Esophagus squamous epithelium (tissue), 5 donors: ENCODE measurements at regions not wholly inside any gene's neighbourhood (a gene's known extent, or its start where the extent isn't known, plus 50 kb on each side); places are given as distances from the start of the nearest gene placed in this dataset.

ENCODE experiments used
- DNase-seq: peaks from one replicate; lab custom pipeline; 2025; lab: John Stamatoyannopoulos, UW
- H3K27ac ChIP-seq, 4 donors: fragments of 200-600 bp; sonication (generic); one replicate each; pipeline ENCODE4 v1.5.1; 2016 to 2019; ENCODE audit warnings: mild to moderate bottlenecking in 1 of 4
- H3K27me3 ChIP-seq, 4 donors: fragments of 200-600 bp; sonication (generic); 1 replicate in 3 of 4; 2 replicates in 1 of 4; pipeline versions ENCODE4 v1.5.1 to v1.6.0; 2017 to 2021; ENCODE audit warnings: antibody characterized with exemption in 1 of 4
- H3K36me3 ChIP-seq, 3 donors: fragments of 200-600 bp; sonication (generic); one replicate each; pipeline ENCODE4 v1.5.1; 2016 to 2019
- H3K4me1 ChIP-seq, 3 donors: fragments of 200-600 bp; sonication (generic); one replicate each; pipeline ENCODE4 v1.5.1; 2017 to 2019
- H3K4me3 ChIP-seq, 4 donors: fragments of 200-600 bp; sonication (generic); 1 replicate in 3 of 4; 2 replicates in 1 of 4; pipeline ENCODE4 v1.5.1; 2016 to 2019; ENCODE audit warnings: mild to moderate bottlenecking in 2 of 4, moderate library complexity in 1 of 4
- H3K9me3 ChIP-seq, 3 donors: fragments of 200-600 bp; sonication (generic); one replicate each; pipeline ENCODE4 v1.5.1; 2016 to 2019
- POLR2A ChIP-seq, 4 donors: fragments of 450-650 bp; IDR thresholded peaks; one replicate each; pipeline ENCODE4 v1.6.1; 2017; ENCODE audit warnings: antibody characterized with exemption in 4 of 4, mild to moderate bottlenecking in 4 of 4, moderate library complexity in 3 of 4
- WGBS, 2 donors: methylation state at CpG; one replicate each; pipeline ENCODE4 v1.1.5; 2018; 5-methylcytosine and 5-hydroxymethylcytosine counted together
- intact Hi-C: fragments of 100-400 bp; cut with DNase I; formaldehyde crosslinking; loops from one replicate; pipeline ENCODE4 v1.15.0; 2022
- TF ChIP-seq, protein P1 (sequence below), 6 experiments: fragments of 450-650 bp in 4 of 6; fragments of 200-600 bp in 2 of 6; sonication (generic) in 2 of 6; IDR thresholded peaks; one replicate each; pipeline ENCODE4 v1.5.1; 2016 to 2019; ENCODE audit warnings: antibody characterized with exemption in 6 of 6, mild to moderate bottlenecking in 4 of 6, moderate library complexity in 4 of 6
- donor health status: DM: yes; HTN: yes; CAD: no.

DNA sequence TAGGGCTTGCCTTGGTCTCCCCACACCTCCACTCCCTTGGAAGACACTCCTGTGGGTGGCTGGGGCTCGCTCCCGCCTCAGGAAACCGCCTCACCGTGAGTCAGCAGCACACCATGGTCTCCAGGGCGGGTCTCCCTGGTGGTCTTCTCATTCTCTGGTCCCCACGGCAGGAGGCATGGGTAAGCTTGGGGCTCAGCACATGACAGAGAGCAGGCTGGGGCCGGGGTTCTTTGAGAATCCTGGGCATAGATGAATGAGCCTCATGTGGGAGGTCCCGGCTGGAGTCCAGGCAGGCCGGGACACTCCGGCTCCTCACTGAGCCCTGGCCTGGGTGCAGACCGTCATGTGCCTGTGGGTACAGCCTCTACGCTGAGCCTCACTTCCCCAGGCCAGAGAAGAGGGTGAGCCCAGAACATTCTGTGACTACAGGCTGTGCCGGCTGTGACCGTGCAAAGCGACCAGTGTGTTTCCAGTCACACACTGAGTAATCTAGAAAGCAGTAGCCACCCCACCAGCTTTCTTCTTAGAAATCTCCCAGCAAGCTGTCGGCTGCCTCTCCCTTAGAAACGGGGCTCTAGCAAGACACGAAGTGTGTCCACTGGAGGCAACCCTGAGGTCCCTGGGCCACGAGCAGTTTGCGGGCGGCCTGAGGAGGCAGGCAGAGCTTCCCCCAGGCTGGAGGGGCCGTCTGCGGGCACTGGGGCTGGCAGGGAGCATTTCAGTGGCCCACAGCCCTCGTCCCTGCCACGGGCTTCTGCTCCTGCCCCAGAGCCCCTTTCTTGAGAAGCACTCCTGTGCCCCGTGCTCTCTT lies 93.1 kb downstream of the RHOB start:
- TF ChIP-seq, protein P1, sequence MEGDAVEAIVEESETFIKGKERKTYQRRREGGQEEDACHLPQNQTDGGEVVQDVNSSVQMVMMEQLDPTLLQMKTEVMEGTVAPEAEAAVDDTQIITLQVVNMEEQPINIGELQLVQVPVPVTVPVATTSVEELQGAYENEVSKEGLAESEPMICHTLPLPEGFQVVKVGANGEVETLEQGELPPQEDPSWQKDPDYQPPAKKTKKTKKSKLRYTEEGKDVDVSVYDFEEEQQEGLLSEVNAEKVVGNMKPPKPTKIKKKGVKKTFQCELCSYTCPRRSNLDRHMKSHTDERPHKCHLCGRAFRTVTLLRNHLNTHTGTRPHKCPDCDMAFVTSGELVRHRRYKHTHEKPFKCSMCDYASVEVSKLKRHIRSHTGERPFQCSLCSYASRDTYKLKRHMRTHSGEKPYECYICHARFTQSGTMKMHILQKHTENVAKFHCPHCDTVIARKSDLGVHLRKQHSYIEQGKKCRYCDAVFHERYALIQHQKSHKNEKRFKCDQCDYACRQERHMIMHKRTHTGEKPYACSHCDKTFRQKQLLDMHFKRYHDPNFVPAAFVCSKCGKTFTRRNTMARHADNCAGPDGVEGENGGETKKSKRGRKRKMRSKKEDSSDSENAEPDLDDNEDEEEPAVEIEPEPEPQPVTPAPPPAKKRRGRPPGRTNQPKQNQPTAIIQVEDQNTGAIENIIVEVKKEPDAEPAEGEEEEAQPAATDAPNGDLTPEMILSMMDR (IDR thresholded peaks at IDR 0.05), result no peak
- TF ChIP-seq POLR2A (IDR thresholded peaks at IDR 0.05), result no peak
- no peak overlapping the region for H3K4me3 ChIP-seq
- no peaks in the 10 kb centered on the region for H3K9me3 ChIP-seq
- no peak for DNase-seq
- intact Hi-C loops, result no loop called here
- H3K27ac ChIP-seq, result peak overlapping the region in 3 of 4 donors; percentile 65 to 70 (median 65)
- no peaks in the 10 kb centered on the region for H3K36me3 ChIP-seq
- no peaks in the 10 kb centered on the region for H3K27me3 ChIP-seq
- 47 to 50% methylated on average over 2 to 9 of the region's 26 CpGs for WGBS, 2 donors
- peaks cover 4 to 74% (median 14%) of the 10 kb centered on the region in 3 donors for H3K4me1 ChIP-seq

DNA sequence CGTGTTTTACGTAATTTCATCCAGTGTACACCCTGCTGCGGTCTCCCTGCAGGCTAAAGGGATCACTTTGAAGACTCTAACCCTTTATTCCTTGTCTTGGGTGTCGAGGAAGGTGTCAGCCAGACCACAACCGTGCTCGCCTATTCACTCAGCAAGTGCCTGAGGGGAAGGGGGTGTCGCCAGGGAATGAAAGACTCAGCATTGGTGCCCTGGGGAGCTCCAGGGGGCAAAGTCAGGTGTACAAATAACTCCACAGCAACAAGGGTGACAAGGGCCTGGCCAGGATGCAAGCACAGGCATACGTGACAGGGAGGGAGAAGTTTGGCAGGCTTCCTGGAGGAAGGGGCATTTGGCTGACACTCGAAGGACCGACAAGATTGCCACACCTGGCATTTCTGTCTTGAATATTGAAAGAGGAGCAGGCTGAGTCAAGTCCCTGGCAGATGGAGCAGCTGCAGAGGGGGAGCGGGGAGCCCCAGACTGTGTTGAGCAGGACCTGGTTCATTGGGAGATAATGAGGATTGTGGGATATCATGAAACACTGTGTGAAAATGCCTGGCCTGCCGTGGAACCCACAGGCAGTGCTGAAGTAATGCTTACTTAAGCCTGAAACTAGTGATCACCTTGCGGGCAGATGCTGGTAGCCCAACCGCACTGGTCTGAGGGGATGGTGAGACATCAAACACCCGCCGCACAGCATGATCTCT lies 93.9 kb downstream of the RHOB start:
- H3K36me3 ChIP-seq, result no peaks in the 10 kb centered on the region
- TF ChIP-seq, protein P1 (IDR thresholded peaks at IDR 0.05), result no peak
- TF ChIP-seq POLR2A (IDR thresholded peaks at IDR 0.05), result no peak
- H3K27me3 ChIP-seq, result no peaks in the 10 kb centered on the region
- 67 to 71% methylated on average over 9 to 12 of the region's 16 CpGs for WGBS, 2 donors
- H3K4me3 ChIP-seq, result no peak overlapping the region
- peaks cover 4 to 66% (median 14%) of the 10 kb centered on the region in 3 donors for H3K4me1 ChIP-seq
- intact Hi-C loops, result no loop called here
- H3K27ac ChIP-seq, result peak overlapping the region in 3 of 4 donors; percentile 65 to 70 (median 65)
- no peak for DNase-seq
- no peaks in the 10 kb centered on the region for H3K9me3 ChIP-seq

DNA sequence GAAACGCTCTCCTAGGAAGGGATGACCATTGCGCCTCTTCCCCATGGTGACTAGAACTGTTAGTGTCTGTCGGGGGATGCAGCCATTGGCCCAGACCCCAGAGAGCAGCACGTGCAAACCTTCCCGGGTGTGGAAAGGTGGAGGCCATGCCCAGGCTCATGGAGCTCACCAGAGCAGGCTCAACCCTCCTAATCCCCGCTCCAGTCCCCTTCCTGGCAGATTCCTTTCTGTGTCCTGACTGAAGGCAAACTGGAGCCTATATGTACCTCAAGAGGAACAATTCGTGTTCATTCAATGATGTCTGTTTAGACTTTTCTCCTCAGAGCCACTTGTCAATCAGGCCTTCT lies 94.4 kb downstream of the RHOB start:
- 75 to 81% methylated on average over 5 to 7 of the region's 7 CpGs for WGBS, 2 donors
- Histone ChIP-seq H3K36me3 (no peaks in the 10 kb centered on the region), H3K9me3 (peaks cover 0 to 3% (median 0%) of the 10 kb centered on the region in 3 donors), H3K4me1 (peaks cover 4 to 61% (median 14%) of the 10 kb centered on the region in 3 donors), H3K27me3 (no peaks in the 10 kb centered on the region), H3K4me3 (no peak overlapping the region), H3K27ac (no peak overlapping the region)
- TF ChIP-seq POLR2A (IDR thresholded peaks at IDR 0.05), result no peak
- TF ChIP-seq, protein P1 (IDR thresholded peaks at IDR 0.05), result no peak
- intact Hi-C loops, result no loop called here
- no peak for DNase-seq

DNA sequence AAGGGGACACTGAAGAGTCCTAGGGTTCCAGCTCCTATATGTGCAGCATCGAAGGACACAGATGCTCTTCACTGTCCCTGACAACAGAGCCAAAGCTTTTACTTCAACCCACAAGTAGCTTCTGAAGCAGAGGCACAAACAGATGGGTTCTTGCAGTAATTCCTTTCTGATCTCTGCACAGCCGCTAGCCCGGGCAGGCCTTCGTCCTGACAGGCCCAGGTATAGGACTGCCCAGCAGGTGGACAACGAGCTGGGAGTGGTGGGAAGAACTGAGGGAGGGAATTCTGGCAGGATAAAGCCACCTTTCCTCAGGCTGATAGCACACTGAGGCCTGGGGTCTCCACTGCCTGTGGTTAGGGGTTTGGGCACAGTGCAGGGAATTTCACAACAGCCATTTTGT lies 94.8 kb downstream of the RHOB start:
- Histone ChIP-seq H3K27ac (no peak overlapping the region), H3K4me3 (no peak overlapping the region), H3K36me3 (no peaks in the 10 kb centered on the region), H3K4me1 (peaks cover 4 to 57% (median 14%) of the 10 kb centered on the region in 3 donors), H3K27me3 (no peaks in the 10 kb centered on the region), H3K9me3 (peaks cover 0 to 3% (median 0%) of the 10 kb centered on the region in 3 donors)
- intact Hi-C loops, result no loop called here
- WGBS, 2 donors, result 0 to 55% methylated on average over 1 to 2 of the region's 5 CpGs
- no peak for DNase-seq
- TF ChIP-seq POLR2A (IDR thresholded peaks at IDR 0.05), result no peak
- TF ChIP-seq, protein P1 (IDR thresholded peaks at IDR 0.05), result no peak

DNA sequence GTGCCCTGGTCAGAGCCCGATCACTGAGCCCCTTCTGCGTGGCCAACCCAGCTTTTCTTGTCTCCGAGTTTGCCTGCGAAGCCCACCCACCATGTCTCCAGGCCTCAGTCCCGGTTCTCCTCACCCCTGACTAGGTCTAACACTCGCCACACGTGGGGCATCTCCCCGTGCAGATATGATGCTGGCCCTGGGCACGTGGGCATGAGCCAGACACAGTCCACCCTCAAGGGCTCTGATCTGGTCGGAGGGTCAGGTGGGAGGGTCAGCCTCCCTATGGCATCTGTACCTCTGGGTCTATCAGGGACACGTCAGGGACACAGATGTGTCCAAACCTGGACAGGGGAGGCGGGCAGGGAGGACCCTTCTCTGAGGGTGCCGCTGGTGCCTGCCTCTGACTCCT lies 95.4 kb downstream of the RHOB start:
- no peak for DNase-seq
- no peak overlapping the region for H3K27ac ChIP-seq
- H3K27me3 ChIP-seq, result no peaks in the 10 kb centered on the region
- peaks cover 4 to 51% (median 12%) of the 10 kb centered on the region in 3 donors for H3K4me1 ChIP-seq
- H3K36me3 ChIP-seq, result no peaks in the 10 kb centered on the region
- WGBS, 2 donors, result 92 to 97% methylated on average over 4 of the region's 13 CpGs
- intact Hi-C loops, result no loop called here
- peaks cover 0 to 3% (median 0%) of the 10 kb centered on the region in 3 donors for H3K9me3 ChIP-seq
- no peak for TF ChIP-seq POLR2A (IDR thresholded peaks at IDR 0.05)
- TF ChIP-seq, protein P1 (IDR thresholded peaks at IDR 0.05), result no peak
- no peak overlapping the region for H3K4me3 ChIP-seq
